Fibroblast of lung (primary cell): ENCODE measurements at regions not wholly inside any gene's neighbourhood (a gene's known extent, or its start where the extent isn't known, plus 50 kb on each side); places are given as distances from the start of the nearest gene placed in this dataset.

ENCODE experiments used
- CTCF ChIP-seq, 2 donors: IDR thresholded peaks in 1 of 2; conservative IDR thresholded peaks in 1 of 2; 1 replicate in 1 of 2; 2 replicates in 1 of 2; pipeline ENCODE4 v1.5.1; 2011 to 2012; ENCODE audit warnings: low read length in 2 of 2, control low read depth in 1 of 2, inconsistent platforms in 1 of 2, low read depth in 1 of 2, mild to moderate bottlenecking in 1 of 2
- EZH2 ChIP-seq: IDR thresholded peaks from 2 replicates; pipeline ENCODE4 v1.5.1; 2012; ENCODE audit warnings: low read length, control low read depth, mild to moderate bottlenecking; ENCODE audit errors: missing control alignments

- TF ChIP-seq CTCF (conservative IDR thresholded peaks at IDR 0.05 in 1 of 2, IDR thresholded peaks at IDR 0.05 in 1 of 2; ENCODE audit: low read depth in 1 of 2, low read length in 2 of 2) (no peak), EZH2 (no peak)
Measured at GRCh38 chr10:131451407-131452015, 140.0 kb upstream of the TCERG1L start.
